NCI-H510A treated with DMSO at 0.1 percent for 48 hours (cell line): ENCODE measurements at regions not wholly inside any gene's neighbourhood (a gene's known extent, or its start where the extent isn't known, plus 50 kb on each side); places are given as distances from the start of the nearest gene placed in this dataset.
"Not testable (repeated sequence)": the region's sequence is repeated elsewhere in the genome, so short reads cannot be mapped to it uniquely, and the experiment has no call there.

Experiments
- DNase-seq: peaks from one replicate; lab custom pipeline; 2025; lab: John Stamatoyannopoulos, UW

DNA sequence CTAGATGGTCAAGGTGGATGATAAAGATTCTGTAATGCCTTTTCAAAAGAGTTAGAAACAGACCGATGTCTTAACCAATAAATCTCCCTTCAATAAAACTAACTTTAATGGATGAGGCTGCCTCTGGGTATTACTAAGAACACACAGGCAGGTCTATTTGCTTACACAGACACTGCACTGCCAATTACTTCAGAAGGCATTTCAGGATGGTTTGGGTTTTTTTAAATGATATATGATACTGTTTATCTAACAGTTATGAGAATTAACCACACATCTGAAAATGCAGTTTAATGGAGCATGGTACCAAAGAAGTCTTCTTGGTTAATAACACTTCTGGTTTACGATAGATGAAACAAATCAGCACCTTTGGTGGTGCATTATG lies 367.9 kb upstream of the GRAMD2B start:
- DNase-seq, result no peak

GRCh38 chr5:126056352-126056751 lies 366.9 kb upstream of the GRAMD2B start:
- no peak for DNase-seq

DNA sequence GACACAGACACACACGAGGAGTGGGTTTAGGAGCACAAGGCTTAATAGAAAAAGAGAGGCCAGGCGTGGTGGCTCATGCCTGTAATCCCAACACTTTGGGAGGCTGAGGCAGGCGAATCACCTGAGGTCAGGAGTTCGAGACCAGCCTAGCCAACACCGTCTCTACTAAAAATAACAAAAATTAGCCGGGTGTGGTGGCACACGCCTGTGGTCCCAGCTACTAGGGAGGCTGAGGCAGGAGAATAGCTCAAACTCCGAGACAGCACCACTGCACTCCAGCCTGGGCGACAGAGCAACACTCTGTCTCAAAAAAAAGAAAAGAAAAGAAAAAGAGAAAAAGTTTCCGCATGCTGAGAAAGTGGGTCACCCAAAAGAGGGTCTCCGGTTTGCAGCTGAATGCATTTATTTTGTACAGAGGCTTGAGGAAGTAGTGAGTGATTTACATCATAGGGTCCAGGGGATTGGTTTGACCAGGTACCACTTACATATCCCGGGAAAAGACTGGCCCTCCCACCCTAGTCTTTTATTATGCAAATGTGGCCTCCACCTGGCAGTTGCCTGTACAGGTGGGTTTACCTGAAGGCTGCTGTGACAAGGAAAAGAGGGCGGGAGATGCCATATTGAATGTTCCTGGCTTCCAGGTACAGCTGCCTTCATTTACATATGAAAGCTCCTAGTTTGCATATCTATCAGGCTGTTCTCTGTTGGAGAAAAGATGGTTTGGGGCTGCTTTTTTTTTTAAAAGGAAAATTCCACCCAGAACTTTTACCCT lies 366.2 kb upstream of the GRAMD2B start:
- DNase-seq, result no peak

DNA sequence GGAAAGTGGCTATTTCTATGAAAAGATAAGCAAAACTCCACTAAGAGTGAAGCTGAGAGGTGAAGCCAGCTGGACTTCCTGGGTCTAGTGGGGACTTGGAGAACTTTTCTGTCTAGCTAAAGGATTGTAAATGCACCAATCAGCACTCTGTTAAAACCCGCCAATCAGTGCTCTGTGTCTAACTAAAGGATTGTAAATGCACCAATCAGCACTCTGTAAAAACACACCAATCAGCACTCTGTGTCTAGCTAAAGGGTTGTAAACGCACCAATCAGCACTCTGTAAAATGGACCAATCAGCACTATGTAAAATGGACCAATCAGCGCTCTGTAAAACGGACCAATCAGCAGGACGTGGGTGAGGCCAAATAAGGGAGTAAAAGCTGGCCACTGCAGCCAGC lies 364.8 kb upstream of the GRAMD2B start:
- not testable (repeated sequence) for DNase-seq

- DNase-seq, result no peak
These were observed 360.6 kb upstream of the GRAMD2B start for GRCh38 chr5:126062398-126063221.

DNA sequence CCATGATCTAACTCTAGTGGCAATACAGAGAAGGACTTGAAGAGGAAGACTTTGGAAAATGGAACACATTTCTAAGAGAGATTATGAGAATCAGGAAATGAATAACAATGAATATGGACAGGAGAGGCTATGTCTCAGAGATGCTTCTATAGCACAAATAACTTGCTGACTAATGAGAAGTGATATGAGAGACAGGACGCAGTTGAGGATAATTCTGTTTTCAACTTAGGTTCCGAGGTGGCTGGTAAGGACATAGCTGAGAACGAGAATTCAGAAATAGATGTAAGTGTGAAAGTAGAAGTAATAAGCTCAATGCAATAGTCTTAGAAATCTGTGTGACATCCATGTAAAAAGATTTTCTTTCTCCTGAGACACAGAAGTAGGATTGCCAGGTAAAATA lies 358.1 kb upstream of the GRAMD2B start:
- DNase-seq, result no peak

DNA sequence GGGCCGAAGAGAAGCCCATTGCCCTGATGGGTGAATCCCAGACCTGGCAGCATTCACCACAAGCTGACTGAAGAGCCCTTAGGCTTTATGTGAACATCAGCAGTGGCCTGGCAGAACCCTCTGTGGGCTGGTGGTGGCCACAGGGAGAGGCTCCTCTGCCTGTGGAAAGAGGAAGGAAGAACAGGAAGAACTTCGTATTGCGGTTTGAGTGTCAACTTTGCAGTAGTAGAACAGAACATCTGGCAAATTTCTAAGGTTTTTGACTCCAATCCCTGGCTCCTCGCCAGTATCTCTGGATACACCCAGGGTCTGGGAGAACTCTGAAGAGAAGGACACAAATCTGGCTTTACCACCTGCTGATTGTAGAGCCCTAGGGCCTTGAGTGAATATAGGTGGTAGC lies 356.4 kb upstream of the GRAMD2B start:
- no peak for DNase-seq

GRCh38 chr5:126067404-126067803 lies 355.8 kb upstream of the GRAMD2B start:
- DNase-seq, result no peak

DNA sequence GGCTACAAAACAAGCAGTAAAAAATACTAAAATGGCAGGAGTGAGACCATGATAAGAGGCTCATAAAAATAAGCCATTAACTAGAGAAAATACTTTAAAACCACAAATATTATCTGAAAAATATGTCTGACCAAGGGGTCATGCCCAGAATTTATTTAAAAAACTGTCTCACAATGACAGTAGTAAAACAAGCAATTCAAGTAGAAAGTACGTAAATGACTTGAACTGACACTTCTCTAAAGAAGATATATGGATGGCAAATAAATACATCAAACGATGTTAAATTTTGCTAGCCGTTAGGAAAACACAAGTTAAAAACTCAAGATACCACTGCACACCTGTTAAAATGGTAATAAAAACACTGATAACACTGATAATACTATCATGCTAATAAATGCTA lies 353.9 kb upstream of the GRAMD2B start:
- DNase-seq, result no peak

- DNase-seq, result no peak
These were observed 352.7 kb upstream of the GRAMD2B start for GRCh38 chr5:126070481-126070880.

DNA sequence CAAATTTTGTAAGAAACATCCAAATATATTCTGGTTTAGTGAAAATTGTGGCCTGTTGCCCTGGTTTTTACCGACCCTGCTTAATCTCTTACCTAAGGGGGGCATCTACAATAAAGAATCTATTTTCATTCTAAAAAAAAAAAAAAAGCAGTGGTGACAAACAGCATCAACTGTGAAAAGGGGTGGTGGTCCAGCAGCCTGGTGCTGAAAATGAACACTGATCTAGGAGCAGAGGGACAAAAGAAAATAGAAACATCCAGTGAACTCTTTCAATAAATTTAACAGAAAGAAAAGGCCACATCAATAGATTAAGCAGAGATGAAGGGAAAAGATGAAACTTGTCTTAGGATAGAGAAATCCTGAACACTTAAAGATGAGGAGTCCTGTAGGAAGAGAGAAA lies 348.7 kb upstream of the GRAMD2B start:
- no peak for DNase-seq

GRCh38 chr5:126079266-126079665 lies 343.9 kb upstream of the GRAMD2B start:
- DNase-seq, result no peak

DNA sequence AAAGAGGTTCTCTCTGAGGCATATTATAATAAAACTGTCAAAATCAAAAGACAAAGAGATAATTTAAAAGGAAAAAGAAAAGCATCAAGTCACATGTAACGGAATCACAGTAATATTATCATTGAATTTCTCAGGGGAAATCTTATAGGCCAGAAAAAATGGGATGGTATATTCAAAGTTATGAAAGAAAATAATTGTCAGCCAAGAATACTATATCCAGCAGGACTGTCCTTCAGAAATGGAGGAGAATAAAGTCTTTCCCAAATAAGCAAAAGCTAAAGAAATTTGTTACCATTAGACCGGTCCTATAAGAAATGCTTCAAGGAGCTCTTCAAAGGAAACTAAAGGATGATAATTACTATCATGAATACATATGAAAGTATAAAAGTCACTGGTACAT lies 342.0 kb upstream of the GRAMD2B start:
- DNase-seq, result no peak

DNA sequence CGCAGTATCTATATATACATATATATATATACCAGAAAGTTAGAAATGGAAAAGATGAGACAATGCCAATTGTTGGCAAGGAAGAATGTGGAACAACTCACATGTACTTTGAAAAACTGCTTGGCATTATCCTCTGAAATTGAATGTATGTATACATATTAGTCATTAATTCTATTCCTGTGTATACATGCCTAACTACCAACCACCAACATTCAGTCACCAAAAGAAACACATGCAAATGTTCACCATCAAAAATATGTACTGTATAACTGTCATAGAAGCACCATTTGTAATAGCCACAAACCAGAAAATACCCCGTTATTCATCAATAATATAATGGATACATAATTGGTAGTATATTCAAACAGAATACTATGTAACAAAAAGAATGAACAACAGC lies 330.2 kb upstream of the GRAMD2B start:
- no peak for DNase-seq

- no peak for DNase-seq
These were observed 329.5 kb upstream of the GRAMD2B start for GRCh38 chr5:126093718-126094117.

DNA sequence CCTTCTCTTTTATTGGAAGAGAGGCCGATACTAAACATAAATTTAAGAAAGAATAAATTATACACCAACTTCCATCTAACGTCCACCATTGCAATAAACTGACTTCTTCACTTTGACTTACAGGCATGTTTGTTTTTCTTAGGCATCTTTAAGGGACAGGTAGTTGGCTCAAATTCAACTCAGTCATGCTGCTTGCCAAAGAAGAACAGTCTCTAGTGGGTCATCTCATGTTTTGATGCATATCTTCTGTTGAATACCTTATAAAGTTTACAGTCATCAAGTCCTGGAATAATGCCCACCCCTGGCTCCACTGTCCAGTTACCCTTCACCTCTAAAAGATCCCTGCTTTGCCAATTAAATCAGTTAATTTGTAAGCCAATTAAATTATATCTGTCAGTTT lies 328.2 kb upstream of the GRAMD2B start:
- no peak for DNase-seq

GRCh38 chr5:126096442-126097006 lies 326.7 kb upstream of the GRAMD2B start:
- no peak for DNase-seq

GRCh38 chr5:126097876-126098275 lies 325.3 kb upstream of the GRAMD2B start:
- no peak for DNase-seq

DNA sequence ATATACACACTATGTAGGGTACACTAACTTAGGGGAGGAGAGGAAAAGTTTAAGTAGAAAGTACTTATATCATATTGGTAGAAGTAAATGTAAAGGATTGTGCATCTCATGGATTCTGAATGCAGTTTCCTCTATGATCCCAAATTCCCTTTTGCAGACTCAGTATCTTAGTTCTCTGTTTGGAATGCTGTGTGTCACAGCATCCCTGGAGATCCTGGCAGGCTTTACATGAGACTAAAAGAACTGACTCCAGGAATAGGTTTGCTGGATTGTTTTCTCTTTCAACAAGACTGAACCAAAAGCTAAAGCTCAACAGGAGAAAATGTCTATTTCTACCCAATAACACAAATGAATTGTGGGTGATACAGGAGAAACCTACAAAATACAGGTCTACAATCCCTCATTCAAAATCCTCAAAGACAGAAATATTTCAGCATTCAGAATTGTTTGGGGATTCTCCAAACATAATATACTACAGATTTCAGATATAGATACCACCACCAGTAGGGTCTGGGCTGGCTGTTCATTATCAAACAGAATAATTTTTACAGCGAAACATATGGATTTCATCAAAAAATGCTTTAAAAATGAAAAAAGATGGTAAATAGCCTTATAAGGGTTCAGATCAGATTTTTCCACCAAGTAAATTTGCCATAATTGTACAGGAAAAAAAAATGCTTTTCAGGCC lies 324.7 kb upstream of the GRAMD2B start:
- DNase-seq, result no peak

- DNase-seq, result no peak
These were observed 324.1 kb upstream of the GRAMD2B start for GRCh38 chr5:126099077-126099476.

- no peak for DNase-seq
These were observed 322.4 kb upstream of the GRAMD2B start for GRCh38 chr5:126100767-126101166.

GRCh38 chr5:126101901-126102300 lies 321.3 kb upstream of the GRAMD2B start:
- no peak for DNase-seq

GRCh38 chr5:126103050-126103449 lies 320.2 kb upstream of the GRAMD2B start:
- DNase-seq, result no peak
